ENCODE measurements at regions not wholly inside any gene's neighbourhood (a gene's known extent, or its start where the extent isn't known, plus 50 kb on each side); places are given as distances from the start of the nearest gene placed in this dataset.

DNA sequence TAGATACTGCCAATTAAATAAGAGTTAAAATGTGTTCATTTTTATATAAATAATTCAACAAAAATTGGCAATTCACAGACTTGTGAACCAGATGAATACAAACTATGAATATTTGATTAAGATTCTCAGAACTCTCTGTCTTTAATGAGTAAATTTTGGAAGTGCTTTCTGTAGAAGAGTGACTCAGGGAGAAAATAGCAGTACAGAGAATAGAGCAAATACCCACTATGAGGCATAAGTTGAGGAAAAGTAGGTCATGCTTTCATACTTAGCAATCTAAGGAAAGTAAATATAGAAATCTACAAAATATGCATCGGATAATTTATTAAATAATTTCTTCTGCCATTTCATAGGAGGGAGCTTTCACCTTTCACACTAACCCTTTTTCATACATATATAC is 117.7 kb upstream of the TMEM106B start:
- TF ChIP-seq RAD21 (IDR thresholded peaks at IDR 0.05), result no peak
- TF ChIP-seq, protein P1, sequence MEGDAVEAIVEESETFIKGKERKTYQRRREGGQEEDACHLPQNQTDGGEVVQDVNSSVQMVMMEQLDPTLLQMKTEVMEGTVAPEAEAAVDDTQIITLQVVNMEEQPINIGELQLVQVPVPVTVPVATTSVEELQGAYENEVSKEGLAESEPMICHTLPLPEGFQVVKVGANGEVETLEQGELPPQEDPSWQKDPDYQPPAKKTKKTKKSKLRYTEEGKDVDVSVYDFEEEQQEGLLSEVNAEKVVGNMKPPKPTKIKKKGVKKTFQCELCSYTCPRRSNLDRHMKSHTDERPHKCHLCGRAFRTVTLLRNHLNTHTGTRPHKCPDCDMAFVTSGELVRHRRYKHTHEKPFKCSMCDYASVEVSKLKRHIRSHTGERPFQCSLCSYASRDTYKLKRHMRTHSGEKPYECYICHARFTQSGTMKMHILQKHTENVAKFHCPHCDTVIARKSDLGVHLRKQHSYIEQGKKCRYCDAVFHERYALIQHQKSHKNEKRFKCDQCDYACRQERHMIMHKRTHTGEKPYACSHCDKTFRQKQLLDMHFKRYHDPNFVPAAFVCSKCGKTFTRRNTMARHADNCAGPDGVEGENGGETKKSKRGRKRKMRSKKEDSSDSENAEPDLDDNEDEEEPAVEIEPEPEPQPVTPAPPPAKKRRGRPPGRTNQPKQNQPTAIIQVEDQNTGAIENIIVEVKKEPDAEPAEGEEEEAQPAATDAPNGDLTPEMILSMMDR (IDR thresholded peaks at IDR 0.05; ENCODE audit: low read depth, low read length, missing input control), result no peak
- TF ChIP-seq YY1 (IDR thresholded peaks at IDR 0.05), result no peak
- TF ChIP-seq, protein P2, sequence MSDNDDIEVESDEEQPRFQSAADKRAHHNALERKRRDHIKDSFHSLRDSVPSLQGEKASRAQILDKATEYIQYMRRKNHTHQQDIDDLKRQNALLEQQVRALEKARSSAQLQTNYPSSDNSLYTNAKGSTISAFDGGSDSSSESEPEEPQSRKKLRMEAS (IDR thresholded peaks at IDR 0.05), result no peak
- no peak for TF ChIP-seq TAF1 (conservative IDR thresholded peaks at IDR 0.05)
- no peak for TF ChIP-seq SP1 (IDR thresholded peaks at IDR 0.05)
- TF ChIP-seq, protein P3, sequence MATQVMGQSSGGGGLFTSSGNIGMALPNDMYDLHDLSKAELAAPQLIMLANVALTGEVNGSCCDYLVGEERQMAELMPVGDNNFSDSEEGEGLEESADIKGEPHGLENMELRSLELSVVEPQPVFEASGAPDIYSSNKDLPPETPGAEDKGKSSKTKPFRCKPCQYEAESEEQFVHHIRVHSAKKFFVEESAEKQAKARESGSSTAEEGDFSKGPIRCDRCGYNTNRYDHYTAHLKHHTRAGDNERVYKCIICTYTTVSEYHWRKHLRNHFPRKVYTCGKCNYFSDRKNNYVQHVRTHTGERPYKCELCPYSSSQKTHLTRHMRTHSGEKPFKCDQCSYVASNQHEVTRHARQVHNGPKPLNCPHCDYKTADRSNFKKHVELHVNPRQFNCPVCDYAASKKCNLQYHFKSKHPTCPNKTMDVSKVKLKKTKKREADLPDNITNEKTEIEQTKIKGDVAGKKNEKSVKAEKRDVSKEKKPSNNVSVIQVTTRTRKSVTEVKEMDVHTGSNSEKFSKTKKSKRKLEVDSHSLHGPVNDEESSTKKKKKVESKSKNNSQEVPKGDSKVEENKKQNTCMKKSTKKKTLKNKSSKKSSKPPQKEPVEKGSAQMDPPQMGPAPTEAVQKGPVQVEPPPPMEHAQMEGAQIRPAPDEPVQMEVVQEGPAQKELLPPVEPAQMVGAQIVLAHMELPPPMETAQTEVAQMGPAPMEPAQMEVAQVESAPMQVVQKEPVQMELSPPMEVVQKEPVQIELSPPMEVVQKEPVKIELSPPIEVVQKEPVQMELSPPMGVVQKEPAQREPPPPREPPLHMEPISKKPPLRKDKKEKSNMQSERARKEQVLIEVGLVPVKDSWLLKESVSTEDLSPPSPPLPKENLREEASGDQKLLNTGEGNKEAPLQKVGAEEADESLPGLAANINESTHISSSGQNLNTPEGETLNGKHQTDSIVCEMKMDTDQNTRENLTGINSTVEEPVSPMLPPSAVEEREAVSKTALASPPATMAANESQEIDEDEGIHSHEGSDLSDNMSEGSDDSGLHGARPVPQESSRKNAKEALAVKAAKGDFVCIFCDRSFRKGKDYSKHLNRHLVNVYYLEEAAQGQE (IDR thresholded peaks at IDR 0.05), result no peak
- TF ChIP-seq EGR1 (IDR thresholded peaks at IDR 0.05; ENCODE audit: low read depth in 2 of 2), result no peak
- TF ChIP-seq NR2F2 (IDR thresholded peaks at IDR 0.05), result no peak
- TF ChIP-seq JUND (IDR thresholded peaks at IDR 0.05), result no peak

Measured in liver (tissue), 3 donors.